Breast epithelium (tissue), 4 donors: ENCODE measurements at regions not wholly inside any gene's neighbourhood (a gene's known extent, or its start where the extent isn't known, plus 50 kb on each side); places are given as distances from the start of the nearest gene placed in this dataset.
"Not testable (repeated sequence)": the region's sequence is repeated elsewhere in the genome, so short reads cannot be mapped to it uniquely, and the experiment has no call there.

ENCODE experiments used
- DNase-seq, 2 donors: peaks; one replicate each; pipeline ENCODE4 v3.0.0-alpha.2; 2019; ENCODE audit warnings: low spot score in 2 of 2
- H3K27ac ChIP-seq, 2 donors: fragments of 200-600 bp; sonication (generic) in 1 of 2; one replicate each; pipeline ENCODE4 v1.5.1; 2016 to 2019; ENCODE audit warnings: mild to moderate bottlenecking in 1 of 2
- H3K27me3 ChIP-seq, 2 donors: fragments of 200-600 bp; sonication (generic) in 1 of 2; one replicate each; pipeline versions ENCODE4 v1.5.1 to v1.6.0; 2017 to 2019; ENCODE audit warnings: control low read depth in 1 of 2, mild to moderate bottlenecking in 1 of 2
- H3K36me3 ChIP-seq: fragments of 200-600 bp; one replicate; pipeline ENCODE4 v1.5.1; 2019
- H3K4me1 ChIP-seq, 2 donors: fragments of 200-600 bp; sonication (generic); one replicate each; pipeline ENCODE4 v1.5.1; 2016 to 2019; ENCODE audit warnings: control low read depth in 1 of 2
- H3K4me3 ChIP-seq, 3 donors: fragments of 200-600 bp; sonication (generic); 1 replicate in 2 of 3; 2 replicates in 1 of 3; pipeline ENCODE4 v1.5.1; 2016 to 2019; ENCODE audit warnings: mild to moderate bottlenecking in 3 of 3, moderate library complexity in 2 of 3
- H3K9me3 ChIP-seq, 2 donors: fragments of 200-600 bp; sonication (generic) in 1 of 2; one replicate each; pipeline ENCODE4 v1.5.1; 2016 to 2019; ENCODE audit warnings: control low read depth in 1 of 2
- POLR2A ChIP-seq: fragments of 450-650 bp; IDR thresholded peaks from one replicate; pipeline ENCODE4 v1.6.1; 2016; ENCODE audit warnings: antibody characterized with exemption, mild to moderate bottlenecking, moderate library complexity
- POLR2AphosphoS5 ChIP-seq, 3 donors: sonication (generic); formaldehyde crosslinking; IDR thresholded peaks; one replicate each; pipeline ENCODE4 v1.6.1; 2017; ENCODE audit warnings: antibody characterized with exemption in 3 of 3
- intact Hi-C: fragments of 100-400 bp; cut with DNase I; formaldehyde crosslinking; loops from one replicate; pipeline ENCODE4 v1.15.1; 2023; ENCODE audit warnings: low total_unique reads
- TF ChIP-seq, protein P1 (sequence below), 3 donors: fragments of 450-650 bp; IDR thresholded peaks; one replicate each; pipeline ENCODE4 v1.5.1; 2016 to 2017; ENCODE audit warnings: antibody characterized with exemption in 3 of 3, mild to moderate bottlenecking in 3 of 3, moderate library complexity in 3 of 3

DNA sequence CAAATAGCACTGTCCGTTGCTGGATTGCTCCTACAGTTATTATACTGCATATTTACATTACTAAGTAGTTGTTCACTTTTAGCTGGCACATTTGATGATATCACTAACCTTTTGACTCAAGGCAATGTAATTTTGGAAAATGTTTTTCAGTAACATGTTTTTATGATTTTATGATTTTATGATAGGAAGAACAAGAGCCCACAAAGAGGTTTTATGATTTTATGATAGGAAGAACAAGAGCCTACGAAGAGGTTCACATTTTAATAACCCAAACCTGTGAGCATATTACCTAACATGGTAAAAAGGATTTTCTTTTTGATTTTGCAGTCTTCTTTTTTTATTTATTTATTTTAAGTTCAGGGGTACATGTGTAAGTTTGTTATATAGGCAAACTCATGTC, 172.3 kb upstream of the TPM1 start:
- TF ChIP-seq, protein P1, sequence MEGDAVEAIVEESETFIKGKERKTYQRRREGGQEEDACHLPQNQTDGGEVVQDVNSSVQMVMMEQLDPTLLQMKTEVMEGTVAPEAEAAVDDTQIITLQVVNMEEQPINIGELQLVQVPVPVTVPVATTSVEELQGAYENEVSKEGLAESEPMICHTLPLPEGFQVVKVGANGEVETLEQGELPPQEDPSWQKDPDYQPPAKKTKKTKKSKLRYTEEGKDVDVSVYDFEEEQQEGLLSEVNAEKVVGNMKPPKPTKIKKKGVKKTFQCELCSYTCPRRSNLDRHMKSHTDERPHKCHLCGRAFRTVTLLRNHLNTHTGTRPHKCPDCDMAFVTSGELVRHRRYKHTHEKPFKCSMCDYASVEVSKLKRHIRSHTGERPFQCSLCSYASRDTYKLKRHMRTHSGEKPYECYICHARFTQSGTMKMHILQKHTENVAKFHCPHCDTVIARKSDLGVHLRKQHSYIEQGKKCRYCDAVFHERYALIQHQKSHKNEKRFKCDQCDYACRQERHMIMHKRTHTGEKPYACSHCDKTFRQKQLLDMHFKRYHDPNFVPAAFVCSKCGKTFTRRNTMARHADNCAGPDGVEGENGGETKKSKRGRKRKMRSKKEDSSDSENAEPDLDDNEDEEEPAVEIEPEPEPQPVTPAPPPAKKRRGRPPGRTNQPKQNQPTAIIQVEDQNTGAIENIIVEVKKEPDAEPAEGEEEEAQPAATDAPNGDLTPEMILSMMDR (IDR thresholded peaks at IDR 0.05): no peak
- no peak for TF ChIP-seq POLR2A
- no peak for TF ChIP-seq POLR2AphosphoS5 (IDR thresholded peaks at IDR 0.05)
- H3K36me3 ChIP-seq: no peaks in the 10 kb centered on the region
- intact Hi-C loops: no loop called here

GRCh38 chr15:62870701-62871100, 171.8 kb upstream of the TPM1 start:
- intact Hi-C loops, H3K36me3 ChIP-seq, DNase-seq, H3K4me1 ChIP-seq, H3K9me3 ChIP-seq, H3K27me3 ChIP-seq, H3K27ac ChIP-seq, H3K4me3 ChIP-seq: not testable (repeated sequence)

More for the DNA sequence above, 172.3 kb upstream of the TPM1 start:
- Histone ChIP-seq H3K4me1 (no peaks in the 10 kb centered on the region), H3K4me3 (no peak overlapping the region), H3K27ac (no peak overlapping the region), H3K27me3 (no peaks in the 10 kb centered on the region), H3K9me3 (no peaks in the 10 kb centered on the region)
- DNase-seq: no peak

DNA sequence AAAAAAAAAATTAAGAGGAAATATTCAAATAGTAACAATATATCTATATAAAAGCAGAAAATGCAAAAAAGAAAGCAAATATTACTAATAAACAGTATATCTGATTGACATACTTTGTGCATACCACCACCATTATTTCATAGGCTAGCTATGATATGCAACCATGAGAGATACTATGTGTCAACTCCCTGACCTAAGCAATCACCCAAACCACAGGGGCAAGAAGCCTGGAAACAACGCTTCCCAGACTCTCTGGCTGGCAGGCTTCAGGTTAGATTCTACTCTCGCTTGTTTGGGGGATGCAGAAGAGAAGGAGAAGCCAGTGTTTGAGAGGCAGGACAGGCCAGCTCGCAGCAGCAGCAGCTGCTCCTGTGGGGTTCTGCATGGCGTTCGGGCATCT, 169.3 kb upstream of the TPM1 start:
- Histone ChIP-seq H3K27me3 (no peaks in the 10 kb centered on the region), H3K4me3 (no peak overlapping the region), H3K4me1 (no peaks in the 10 kb centered on the region), H3K27ac (no peak overlapping the region), H3K36me3 (no peaks in the 10 kb centered on the region), H3K9me3 (no peaks in the 10 kb centered on the region)
- no peak for TF ChIP-seq POLR2A
- TF ChIP-seq POLR2AphosphoS5 (IDR thresholded peaks at IDR 0.05): no peak
- TF ChIP-seq, protein P1 (IDR thresholded peaks at IDR 0.05): no peak
- intact Hi-C loops: no loop called here
- DNase-seq: no peak

- Histone ChIP-seq H3K36me3 (no peaks in the 10 kb centered on the region), H3K4me1 (no peaks in the 10 kb centered on the region), H3K4me3 (no peak overlapping the region), H3K27ac (no peak overlapping the region), H3K27me3 (no peaks in the 10 kb centered on the region), H3K9me3 (no peaks in the 10 kb centered on the region)
- intact Hi-C loops: no loop called here
- DNase-seq: no peak
- TF ChIP-seq, protein P1 (IDR thresholded peaks at IDR 0.05): no peak
- no peak for TF ChIP-seq POLR2A
- no peak for TF ChIP-seq POLR2AphosphoS5 (IDR thresholded peaks at IDR 0.05)
Measured at GRCh38 chr15:62874064-62874463, 168.5 kb upstream of the TPM1 start.

DNA sequence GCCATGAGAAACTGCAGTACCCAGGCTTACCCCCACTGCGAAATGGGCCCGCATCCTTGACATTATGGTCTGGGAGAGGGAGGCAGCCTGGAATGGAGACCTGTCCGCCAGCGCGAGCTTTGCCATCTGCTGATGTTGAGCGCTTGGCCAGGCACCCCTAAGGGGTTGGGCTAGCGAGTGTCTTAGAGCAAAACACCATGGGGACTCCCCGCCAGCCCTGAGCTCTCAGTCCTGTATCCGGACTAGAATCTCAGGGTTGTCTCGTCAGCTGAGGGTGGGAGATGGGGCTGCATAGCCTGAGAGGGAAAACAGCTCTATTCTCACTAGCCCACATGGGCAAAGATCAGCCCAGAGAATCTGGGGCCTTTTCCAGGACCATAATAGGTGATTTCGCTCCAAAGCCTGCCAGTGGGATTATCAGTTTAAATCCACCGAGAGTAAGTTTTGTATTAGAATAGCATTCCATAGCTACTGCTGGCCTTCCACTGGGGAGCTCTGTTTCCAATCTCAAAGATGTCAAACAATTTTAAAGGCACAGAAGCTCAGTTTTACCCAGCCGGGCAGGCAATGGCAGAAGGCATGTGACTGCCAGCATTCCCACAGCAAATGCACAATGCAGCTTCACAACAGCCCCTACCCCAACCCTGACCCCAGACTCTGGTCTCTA, 167.5 kb upstream of the TPM1 start:
- DNase-seq: no peak
- Histone ChIP-seq H3K4me1 (no peaks in the 10 kb centered on the region), H3K27me3 (no peaks in the 10 kb centered on the region), H3K36me3 (no peaks in the 10 kb centered on the region), H3K27ac (peak overlapping the region; percentile 54 to 65), H3K9me3 (no peaks in the 10 kb centered on the region), H3K4me3 (no peak overlapping the region)
- TF ChIP-seq POLR2A: no peak
- TF ChIP-seq, protein P1 (IDR thresholded peaks at IDR 0.05): no peak
- TF ChIP-seq POLR2AphosphoS5 (IDR thresholded peaks at IDR 0.05): no peak
- intact Hi-C loops: no loop called here

GRCh38 chr15:62875626-62876021, 166.9 kb upstream of the TPM1 start:
- H3K27me3 ChIP-seq: no peaks in the 10 kb centered on the region
- TF ChIP-seq, protein P1 (IDR thresholded peaks at IDR 0.05): no peak
- TF ChIP-seq POLR2A (no peak), POLR2AphosphoS5 (IDR thresholded peaks at IDR 0.05) (no peak)
- no peak overlapping the region for H3K4me3 ChIP-seq
- no peaks in the 10 kb centered on the region for H3K4me1 ChIP-seq
- intact Hi-C loops: no loop called here
- DNase-seq: peak in 1 of 2 donors; percentile 74
- H3K36me3 ChIP-seq: no peaks in the 10 kb centered on the region
- H3K27ac ChIP-seq: peak overlapping the region; percentile 54 to 65
- no peaks in the 10 kb centered on the region for H3K9me3 ChIP-seq
